NOMO-1 (cell line): ENCODE measurements at regions not wholly inside any gene's neighbourhood (a gene's known extent, or its start where the extent isn't known, plus 50 kb on each side); places are given as distances from the start of the nearest gene placed in this dataset.
"Not testable (repeated sequence)": the region's sequence is repeated elsewhere in the genome, so short reads cannot be mapped to it uniquely, and the experiment has no call there.

Experiments
- DNase-seq, 2 experiments: peaks; one replicate each; lab custom pipeline; 2025; ENCODE audit not compliant: unreplicated experiment in 2 of 2; lab: John Stamatoyannopoulos, UW

GRCh38 chr17:77558846-77559626 is 399.5 kb upstream of the TNRC6C start:
- DNase-seq: no peak

GRCh38 chr17:77560381-77560780 is 398.1 kb upstream of the TNRC6C start:
- no peak for DNase-seq

DNA sequence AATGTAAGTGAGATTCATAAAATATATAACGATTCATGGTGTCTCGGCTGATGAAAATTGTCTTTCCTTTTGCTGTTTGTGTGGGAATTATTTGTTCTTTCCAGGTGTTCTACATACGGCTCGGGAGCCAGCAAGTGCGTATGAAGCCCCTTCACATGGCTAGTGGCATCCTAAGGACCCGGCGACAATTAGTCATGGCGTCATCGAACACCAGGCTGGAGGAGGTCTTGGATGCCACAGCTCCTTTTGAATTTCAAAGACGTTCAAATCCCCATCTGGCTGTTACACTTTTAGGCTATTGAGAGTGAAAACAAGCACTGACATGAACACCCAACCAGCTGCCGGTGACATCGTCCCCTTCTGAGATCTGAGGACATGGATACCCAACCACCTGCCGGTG is 397.7 kb upstream of the TNRC6C start:
- no peak for DNase-seq

GRCh38 chr17:77562361-77562760 is 396.1 kb upstream of the TNRC6C start:
- DNase-seq: not testable (repeated sequence)

DNA sequence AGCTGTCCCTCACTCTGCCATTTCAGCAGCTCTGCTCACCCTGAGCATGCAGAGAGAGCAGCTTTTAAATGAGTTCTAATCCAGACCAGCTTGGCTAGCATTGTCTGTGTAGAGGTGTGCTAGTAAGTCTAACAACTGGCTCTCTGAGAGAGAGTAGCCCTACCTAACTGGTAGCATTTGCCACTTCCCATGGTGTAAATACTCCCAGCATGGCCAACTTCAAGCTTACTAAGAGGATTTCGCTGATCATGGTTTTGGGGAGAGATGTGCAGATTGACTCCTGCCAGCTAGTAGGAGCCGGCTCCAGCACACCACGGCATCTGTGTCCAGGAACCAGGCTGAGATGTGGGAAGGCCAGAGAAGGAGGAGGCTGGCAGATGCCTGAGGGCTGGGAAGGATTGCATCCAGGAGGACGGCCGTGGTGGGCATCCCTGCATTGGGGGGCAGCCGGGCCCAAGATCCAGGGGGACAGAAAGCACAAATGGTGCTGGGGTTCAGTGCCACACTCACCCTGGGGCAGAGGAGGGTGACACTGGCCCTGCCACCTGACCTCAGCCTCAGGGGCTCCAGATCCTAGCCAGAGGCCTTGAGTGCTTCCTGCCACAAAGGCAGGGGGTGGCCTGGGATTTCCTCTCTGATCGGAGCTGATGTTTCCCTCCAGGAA is 394.9 kb upstream of the TNRC6C start:
- DNase-seq: no peak

- no peak for DNase-seq
Observed at GRCh38 chr17:77564278-77564920, 394.1 kb upstream of the TNRC6C start.

DNA sequence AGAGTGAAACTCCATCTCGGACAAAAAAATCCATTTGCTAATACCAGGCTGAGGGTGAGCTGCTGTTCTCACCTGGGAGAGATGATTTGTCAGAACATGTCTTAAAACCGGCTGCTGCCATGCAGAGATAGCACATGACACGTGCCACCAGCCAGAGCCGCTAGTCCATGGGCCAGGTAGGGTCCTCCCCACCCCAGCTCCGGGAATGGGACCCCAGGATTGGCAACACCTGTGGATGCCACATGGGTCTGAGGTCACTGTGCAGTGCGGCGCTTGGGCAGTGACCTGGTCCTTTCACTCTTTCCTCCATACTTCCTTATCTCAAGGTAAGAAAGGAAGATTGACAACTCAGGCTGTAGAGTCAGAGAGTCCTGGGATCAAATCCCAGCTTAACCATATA is 393.3 kb upstream of the TNRC6C start:
- no peak for DNase-seq

DNA sequence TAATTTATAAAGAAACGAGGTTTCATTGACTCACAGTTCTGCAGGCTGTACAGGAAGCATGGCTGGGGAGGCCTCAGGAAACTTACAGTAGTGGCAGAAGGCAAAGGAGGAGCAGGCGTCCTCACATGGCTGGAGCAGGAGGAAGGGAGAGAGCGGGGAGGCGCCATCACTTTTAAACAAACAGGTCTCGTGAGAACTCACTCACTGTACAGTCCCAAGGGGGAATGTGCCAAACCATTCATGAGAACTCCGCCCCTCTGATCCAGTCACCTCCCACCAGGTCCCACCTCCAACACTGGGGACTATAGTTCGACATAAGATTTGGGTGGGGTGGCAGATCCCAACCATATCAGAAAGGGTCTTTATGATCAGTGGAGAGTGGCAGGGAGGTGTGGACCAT is 392.4 kb upstream of the TNRC6C start:
- DNase-seq: no peak

- DNase-seq: no peak
Observed at GRCh38 chr17:77566566-77567138, 391.9 kb upstream of the TNRC6C start.

DNA sequence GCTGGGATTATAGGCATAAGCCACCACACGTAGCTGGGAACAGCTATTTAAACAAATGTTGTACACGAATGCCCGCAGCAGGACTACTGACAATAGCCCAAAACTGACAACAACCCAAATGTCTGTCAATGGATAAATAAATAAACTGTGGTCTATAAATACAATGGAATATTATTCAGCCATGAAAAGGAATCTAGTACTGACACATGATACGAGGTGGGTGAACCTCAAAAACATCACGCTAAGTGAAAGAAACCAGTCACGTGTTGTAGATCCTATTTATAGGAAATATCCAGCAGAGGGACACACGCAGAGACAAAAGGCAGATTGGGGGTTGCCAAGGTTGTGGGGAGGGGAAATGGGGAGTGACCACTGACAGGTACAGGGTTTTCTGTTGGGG is 390.0 kb upstream of the TNRC6C start:
- DNase-seq: no peak

DNA sequence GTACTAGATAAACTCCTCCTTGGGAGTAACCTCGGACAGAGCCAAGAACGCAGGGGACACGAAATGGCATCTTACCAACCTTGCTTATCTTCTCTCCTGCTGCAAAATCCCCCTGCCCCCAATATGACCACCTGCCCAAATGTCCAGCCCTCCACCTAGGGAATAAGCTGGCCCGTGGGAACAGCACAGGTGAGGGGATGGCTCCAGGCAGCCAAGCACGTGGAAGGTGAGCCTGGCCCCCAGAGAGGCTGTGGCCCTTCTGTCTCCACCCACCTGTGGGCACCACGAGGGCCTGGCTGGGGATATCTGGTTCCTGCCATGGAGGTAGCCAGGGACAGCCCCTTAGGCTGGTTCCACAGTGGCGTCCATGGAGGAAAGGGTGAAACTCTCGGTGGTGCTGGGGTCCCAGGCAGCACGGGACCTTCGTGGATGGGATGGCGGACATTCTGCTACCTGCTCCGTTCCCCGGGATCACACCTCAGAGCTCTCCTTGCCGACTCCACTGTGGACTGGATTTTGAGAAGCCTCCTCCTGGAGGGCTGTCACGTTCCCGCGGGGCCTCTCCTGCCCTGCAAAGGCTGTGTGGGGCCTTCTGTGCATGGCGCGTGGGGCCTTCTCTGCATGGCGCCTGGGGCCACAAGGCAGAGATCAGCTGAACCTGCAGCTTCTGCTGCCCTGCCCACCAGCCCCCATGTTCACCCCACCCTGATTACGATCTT is 388.5 kb upstream of the TNRC6C start:
- no peak for DNase-seq

DNA sequence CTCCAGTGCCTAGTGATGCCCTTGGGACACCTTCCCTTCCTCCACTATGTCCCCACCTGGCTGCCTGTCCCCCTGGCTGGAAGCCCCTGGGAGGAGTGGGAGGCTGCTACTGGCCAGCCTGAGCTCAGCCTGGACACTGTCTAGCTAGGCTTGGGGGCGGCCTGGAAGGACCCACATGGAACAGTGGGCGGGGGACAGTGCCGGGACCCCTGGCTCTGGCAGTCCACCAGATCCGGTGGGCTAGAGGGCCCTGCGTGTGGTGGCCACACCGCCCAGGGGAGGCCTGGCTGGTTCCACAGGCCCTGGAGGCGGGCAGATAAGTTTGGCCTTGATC is 388.0 kb upstream of the TNRC6C start:
- no peak for DNase-seq

- DNase-seq: peak; percentile 60 to 68
Observed at GRCh38 chr17:77571155-77571981, 387.1 kb upstream of the TNRC6C start.

DNA sequence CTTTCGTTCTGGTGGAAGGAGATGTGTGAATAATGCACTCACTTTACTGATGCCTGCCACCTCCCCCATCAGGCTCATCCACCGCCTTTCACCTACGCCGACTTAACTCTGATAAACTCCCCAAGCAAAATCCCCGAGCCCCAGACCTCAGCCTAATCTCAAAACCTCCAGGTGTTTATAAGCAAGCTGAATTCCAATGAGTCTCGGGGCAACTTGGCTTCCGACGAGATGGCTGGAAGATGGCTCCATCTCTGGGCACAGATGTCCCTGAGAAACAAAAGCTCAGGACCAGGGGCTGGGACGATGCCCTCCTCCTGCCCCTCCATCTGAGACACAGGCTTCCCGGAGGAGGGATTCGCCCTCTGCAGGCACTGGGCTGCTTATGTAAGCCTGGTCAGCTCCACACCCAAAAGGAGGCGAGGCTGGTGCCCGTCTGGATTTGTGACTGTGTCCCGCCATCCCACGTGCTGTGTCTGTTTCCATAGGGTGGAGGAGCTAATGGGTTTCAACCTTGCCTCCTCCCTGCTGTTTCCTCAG is 386.4 kb upstream of the TNRC6C start:
- DNase-seq: no peak

DNA sequence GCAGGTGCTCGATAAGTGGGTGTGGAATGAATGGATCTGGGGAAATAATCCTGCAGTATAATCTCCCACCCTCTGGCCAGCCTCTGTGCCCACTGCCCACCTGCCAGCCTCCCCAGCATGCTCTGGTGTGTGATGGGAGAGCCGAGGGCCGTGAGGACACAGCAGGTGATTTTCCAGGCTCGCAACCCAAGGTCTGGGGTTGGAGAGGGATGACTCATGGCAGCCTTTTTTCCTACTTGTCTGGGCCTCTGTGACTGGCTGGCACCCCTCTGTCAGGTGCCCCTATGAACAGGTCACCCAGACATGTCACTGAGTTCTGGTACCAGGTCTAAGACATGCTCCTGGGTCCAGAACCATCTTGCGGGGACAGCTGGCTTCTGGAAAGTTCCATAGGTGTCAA is 385.7 kb upstream of the TNRC6C start:
- DNase-seq: no peak

DNA sequence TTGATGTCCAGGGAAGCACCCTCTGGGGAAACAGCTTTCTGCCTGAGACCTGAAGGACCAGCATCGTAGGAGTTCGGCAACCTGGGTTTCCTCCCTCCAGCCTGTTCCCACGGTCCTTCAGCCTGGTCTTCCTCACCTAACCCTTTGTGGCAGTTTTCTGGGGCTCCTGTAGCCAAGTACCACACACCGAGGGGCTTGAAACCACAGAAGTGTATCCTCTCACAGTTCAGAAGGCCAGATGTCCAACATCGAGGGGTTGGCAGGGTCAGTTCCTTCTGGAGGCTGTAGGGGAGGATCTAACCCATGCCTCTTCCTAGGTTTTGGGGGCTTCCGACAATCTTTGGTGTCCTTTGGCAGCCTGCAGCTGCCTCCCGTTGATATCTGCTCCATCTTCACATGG is 381.0 kb upstream of the TNRC6C start:
- DNase-seq: no peak

DNA sequence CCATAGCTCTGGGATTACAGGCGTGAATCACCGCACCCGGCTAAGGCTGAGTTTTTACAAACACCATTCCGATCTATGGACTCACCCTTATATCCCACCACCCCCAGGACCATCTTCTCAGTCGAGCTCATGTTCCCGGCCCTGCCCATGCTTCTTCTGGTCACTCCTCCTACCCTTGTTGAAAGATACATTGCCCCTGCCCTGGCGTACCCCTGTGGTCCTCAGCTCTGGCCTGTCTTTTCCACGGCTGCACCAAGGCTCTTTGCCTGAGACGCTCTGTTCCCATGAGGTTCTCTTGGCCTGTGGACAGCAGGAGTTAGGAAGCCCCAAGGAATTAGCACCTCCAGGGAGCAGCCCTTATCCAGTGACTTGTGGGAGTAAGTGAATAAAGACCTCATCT is 379.4 kb upstream of the TNRC6C start:
- DNase-seq: no peak

DNA sequence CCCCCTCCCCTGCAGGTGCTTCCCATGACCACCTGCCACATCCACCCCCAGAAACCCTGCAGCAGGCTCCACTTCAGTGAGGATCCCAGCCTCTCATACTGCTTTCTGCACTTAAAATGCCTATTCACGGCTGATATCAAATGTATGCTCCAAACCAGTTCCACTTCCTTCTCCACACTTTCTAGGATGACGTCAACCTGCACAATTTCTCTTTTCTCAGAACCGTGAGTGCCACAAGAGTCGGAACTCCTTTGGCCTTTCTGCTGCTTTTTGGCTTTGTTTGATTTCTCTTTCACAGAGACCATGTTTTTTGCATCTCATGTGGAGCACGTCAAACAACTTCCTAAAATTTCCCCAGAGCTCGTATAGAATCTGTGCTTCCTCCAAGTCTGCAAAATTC is 378.8 kb upstream of the TNRC6C start:
- peak; percentile 33 to 83 for DNase-seq

DNA sequence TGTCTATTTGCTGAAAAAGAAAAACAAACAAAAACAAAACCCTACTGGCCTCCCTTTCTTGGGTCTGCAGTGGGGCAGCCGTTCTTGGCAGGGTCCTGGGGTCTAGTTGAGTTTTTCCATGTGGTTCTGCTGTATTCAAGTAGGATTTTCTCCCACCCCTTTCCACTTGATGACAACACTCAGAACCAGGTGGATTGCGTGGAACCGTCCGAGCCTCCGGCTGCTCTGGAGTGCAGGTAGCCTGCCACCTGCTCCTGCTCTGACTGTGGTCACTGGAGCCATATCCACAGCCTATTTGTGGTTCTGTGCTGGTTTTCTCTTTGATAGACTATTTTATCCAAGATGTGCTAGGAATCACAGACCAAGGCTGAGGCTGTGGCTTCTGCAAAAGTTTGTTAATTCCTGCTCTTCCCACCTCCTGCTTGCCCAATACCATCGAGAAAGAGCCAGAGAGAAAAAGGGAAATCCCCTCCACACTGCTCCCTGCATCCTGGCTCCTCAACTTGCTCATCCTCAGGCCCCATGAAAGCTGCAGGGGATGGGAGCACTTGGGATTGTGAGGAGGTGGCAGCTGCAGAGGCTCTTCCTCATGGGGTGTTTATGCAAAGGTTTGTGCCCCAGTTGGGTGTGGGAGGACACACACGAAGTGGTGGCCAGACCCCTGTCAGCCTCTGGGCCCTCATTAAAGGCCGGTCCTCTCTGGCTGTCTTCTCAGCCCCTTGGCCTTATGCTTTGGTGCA is 377.8 kb upstream of the TNRC6C start:
- DNase-seq: no peak
